M059J (cell line): ENCODE measurements at regions not wholly inside any gene's neighbourhood (a gene's known extent, or its start where the extent isn't known, plus 50 kb on each side); places are given as distances from the start of the nearest gene placed in this dataset.

Experiments
- DNase-seq: peaks from one replicate; pipeline ENCODE4 v3.0.0-alpha.2; 2012; ENCODE audit warnings: low read depth

DNA sequence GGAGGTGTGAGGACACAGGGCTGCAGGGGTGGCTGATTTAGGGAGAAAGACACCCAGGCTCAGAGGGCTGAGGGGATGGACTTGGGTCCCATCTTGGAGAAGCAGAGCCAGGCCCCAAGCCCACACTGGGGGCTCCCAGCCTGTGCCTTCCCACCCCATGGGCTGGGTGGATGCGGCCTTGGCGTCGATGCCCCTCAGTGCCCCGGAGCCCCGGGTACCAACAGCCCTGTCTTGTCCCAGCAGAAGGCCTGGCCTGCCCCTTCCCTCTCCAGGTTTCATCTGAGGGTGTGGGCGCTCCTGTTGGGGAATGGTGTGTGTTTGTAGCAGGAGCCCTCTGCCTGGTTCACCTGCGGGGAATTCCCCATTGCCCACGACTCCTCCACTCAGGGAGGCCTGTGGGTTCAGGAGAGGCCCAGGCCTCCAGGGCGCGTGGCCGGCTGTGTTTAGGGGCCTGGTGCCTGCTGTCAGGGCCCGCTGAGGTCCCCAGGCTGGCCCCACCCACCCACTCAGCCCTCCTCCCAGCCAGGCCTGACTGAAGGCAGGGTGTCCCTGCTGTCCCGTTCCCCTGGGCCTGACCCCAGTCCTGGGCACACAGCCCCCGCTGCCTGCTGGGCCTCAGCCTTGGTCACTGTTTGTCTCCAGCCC lies 51.1 kb upstream of the BEGAIN start:
- DNase-seq, result no peak

DNA sequence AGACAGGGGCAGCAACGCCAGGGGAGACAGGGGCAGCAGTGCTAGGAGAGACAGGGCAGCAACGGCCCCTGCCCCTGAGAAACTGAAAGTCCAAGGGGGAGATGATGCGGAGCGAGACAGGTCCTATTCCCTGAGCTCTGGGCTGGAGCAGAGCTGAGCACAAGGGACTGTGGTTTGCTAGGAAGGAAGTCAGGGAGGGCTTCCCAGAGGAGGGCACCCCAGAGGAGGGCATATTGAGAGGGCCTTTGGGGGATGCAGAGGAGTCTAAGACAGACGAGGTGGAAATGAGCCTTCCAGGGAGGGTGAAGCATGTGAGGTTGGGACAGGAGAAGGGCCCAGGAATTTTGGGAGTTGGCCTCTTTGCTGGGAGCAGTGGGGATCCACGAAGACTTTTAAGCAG lies 52.1 kb upstream of the BEGAIN start:
- DNase-seq, result no peak

DNA sequence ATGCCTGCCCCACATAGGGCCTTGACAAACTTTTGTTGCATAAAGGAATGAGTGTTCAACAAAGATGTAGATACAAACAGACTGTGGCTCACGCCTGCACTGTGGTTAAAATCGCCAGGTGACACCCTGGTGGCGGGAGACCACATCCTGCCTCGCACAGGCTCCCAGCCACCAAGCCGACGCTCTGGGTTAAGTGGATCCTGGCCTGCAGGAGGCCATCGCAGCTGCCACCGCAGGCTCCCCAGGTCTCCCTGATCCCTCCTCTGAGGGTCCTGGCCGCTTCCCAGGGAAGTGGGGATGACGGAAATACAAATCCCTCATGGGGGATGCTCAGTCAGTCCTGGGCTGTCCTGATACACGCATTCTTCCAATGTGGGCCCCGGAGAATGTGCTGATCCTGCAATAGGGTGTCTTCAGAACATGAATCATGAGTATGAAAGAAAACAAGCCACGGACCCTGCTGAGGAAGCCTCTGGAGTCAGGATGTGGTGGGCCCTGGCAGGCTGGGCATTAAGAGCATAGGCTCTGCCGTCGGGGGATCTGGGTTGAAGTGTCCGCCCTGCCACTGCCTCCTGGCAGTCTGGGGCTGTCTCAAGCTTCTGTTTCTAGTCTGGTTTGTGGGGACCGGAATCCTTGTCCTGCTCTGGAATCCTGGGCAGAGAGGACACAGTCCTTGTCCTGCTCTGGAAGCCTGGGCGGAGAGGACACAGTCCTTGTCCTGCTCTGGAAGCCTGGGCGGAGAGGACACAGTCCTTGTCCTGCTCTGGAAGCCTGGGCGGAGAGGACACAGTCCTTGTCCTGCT lies 53.5 kb upstream of the BEGAIN start:
- DNase-seq, result peak; percentile 71

DNA sequence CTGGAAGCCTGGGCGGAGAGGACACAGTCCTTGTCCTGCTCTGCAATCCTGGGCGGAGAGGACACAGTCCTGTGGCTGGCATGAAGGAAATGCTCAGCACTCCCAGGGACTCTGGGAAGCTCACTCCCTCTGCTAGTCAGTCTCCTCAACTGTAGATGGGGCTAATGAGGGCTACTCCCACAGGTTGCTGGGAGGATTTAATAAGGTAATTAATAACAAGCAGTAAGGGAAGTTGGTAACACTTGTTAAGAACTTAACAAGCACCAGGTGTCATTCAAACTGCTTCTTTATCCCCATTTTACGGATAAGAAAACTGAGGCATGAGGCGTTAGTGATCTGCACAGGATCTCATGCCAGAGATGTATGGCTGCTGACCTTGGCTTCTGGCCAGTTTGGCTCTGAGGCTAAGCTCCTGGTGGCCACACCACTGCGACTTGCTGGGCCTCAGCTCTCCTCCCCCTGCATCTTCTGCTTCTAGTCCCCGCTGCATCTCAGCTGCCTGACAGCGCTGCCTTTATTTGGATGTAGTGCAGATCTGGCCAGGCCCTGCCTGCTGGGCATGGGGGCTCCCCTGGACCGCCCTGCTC lies 54.1 kb upstream of the BEGAIN start:
- DNase-seq, result no peak

DNA sequence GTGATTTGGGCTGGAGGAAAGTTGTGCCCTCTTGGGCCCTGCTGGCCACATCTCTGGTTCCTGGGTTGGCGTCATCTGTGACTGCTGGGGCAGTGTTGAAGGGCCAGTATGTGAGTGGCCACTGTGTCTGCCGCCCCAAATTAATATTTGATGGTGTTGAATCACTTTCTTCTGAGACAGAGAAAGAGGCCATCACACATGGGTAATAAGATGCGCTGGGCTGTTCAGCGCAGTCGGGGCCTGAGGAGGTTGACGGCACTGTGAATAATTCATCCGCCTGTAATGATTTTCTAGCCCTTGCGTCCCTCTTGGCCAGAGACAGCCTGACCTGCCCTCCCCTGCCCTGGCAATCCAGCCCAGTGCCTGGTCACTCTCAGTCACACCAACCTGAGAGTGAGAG lies 56.2 kb upstream of the BEGAIN start:
- no peak for DNase-seq

DNA sequence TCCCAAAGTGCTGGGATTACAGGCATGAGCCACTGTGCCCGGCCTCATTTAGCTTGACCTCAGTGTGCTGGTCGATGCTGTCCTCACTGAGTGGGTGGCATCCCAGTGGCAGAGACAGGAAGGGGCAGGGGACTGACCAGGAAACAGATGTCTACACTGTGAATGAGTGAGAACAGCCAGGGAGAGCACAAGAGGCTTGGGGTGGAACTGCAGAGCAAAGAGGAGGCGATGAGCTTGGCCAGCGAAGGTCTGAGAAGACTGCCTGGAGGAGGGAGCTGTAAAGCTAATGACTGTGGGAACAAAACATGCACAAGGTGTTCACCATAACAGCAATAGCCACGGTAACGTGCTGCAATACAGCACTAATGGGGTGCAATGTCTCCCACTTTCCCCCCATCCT lies 57.2 kb upstream of the BEGAIN start:
- no peak for DNase-seq

DNA sequence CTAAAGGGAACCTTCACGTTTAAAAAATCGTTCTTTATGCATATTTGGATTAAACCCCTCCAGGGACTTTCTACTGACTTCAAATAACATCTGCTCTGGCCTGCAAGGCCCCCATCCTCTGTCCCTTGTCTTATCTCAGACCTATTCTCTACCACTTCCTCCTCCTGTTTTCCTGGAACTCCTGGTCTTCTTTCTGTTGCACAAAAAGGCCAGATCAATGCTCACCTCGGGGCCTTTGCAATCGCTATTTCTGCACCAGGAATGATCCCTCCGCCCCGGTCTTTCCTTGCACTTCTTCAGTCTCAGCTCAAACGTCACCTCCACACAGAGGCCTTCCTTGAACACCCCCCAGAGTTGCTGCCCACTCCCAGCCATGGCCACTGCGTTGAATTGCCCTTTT lies 57.6 kb upstream of the BEGAIN start:
- no peak for DNase-seq

DNA sequence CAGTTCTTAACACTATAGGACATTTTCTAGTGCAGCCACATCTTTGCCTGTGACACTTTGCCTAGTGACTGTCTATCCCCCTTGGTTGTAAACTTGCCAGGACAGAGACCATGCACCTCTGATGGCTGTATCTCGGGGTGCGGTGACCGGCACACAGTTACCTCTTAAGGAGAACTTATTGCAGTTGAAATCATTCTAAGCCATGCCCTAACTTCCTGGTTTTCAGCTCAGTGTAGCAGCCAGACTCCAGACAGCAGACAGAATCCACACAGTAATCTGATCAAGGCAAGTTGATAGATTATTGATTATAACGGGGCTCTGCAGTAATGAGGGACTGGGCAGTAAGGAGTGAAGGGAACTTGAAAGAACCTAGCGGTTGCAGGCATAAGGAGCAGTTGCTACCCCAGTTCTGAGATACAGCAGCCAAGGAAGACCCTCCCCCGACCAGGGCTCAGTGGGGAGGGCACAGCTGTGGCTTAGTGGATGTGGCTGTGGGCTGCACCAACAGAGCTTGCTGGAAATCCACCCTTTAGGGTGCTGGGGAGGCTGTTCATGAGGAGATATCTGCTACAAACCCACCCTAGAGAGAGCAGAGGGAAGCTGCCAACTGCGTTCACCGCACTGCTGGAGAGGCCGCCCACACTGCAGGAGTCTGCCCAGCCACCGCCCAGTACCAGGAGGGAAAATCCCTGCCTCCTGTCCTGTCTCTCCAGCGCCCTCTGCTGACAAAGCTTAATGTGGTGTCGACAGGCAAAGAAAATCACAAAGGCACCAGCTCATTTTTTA lies 58.2 kb upstream of the BEGAIN start:
- peak; percentile 71 for DNase-seq

DNA sequence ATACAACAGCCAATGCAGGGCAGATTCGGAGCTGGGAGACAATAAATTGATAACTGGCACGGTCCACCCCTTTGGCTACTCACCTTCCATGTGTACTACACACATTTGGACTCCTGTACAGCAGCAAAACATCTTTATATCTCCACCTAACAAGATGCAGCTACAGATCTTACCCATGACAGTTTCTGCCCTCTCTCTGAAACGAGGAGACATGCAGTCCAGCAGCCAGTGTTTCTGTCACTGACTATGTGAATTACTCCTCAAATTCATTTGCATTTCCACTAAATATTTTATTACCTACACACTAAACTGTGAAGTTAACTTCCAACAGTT lies 58.7 kb upstream of the BEGAIN start:
- DNase-seq, result no peak

DNA sequence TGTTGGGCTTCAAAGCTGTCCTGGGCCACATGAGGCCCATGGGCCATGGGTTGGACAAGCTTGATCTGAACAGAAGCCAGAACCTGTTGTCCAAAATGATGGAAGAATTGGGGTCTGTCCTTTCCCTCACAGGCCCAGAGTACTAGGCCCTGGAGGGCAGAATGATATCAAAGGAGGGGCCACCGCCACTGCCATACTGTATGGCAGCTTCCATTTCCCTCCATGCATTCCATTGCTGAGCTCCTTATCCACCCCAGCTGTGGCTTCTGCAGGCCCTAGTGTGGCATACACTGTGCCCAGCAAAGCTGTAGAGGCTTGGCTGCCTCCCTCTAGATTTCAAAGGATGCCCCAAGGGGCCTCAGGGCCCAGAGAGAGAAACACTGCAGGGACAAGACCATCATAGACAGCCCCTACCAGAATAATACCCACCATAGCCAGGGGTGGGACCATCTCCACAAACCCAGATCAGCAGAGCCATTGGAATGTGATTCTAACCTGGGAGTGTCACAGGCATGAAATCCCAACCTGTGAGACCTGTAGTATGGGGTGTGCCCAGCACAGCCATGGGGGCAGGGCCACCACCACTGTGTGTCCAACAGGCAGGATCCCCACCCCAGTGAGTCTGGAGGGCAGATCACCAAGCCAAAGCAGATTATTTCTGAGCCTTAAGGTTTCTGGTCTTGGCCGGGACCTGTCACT lies 61.4 kb upstream of the BEGAIN start:
- no peak for DNase-seq

DNA sequence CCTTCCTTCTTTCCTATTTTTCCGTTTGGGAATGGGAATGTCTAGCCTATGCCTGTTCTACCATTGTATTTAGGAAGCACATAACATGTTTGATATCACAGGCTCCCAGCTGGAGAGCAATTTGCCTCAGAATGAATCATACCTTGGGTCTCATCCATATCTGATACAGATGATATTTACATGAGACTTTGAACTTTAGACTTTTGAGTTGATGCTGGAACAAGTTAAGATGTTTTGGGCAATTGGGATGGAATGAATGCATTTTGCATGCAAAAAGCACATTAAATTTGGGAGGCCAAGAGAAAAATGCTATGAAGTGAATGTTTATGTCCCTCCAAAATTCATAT lies 61.9 kb upstream of the BEGAIN start:
- peak; percentile 75 for DNase-seq

DNA sequence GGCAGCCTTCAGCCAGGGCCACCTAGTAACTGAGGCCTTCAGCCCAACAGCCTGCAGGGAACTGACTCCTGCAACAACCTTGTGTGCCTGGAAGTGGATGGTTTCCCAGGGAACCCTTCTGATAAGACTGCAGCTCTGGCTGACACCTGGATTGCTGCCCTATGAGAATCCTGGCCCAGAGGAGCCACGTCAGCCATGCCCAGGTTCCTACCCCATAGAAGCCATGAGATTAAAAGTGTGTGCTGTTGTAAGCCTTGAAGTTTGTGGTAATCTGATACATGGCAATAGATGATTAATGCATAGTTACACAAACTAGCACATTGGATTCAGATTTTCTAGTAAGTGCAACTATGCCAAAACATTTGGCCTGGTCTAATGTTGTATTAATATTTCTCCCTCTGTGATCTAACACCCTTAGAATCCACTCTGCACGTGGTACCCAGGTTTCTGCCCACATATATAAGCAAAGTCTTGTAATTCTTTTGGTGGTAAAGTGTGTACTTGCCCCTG lies 64.8 kb upstream of the BEGAIN start:
- DNase-seq, result no peak

DNA sequence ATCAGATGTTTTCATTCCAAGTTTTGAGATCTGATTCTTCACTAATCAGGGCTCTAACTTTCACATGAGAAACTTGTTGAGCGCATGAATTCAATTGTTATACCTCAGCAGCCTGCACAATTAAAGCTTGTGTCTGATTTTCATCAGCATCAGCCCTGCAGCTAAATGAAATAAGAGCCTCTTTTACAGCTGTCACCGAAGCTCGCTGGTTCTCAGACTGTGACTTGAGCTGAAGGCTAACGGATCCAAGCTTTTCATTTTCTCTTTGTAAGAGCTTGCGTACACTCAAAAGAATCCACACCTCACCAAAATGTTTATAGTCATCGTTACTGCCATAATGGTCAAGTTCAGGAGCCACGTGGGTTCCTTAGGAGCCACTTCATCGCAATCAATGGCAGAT lies 65.5 kb upstream of the BEGAIN start:
- DNase-seq, result no peak

DNA sequence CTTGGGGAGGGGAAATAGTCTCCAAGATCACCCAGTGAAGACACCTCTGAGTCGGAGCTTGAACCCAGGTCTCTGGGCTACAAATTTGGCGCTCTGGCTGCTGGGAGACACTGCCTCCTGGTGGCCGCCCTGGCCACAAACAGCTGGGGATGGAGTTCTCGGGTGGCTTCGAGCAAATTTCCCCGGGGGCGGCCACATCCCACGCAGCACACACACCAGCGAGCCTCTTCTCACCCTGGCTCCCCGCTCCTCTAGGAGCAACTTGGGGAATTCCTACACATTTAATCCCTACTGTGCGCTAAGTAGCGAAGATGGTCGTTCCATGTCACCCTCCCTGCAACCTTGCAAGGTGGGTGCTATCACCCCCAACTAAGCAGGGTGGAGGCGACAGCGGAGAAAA lies 66.2 kb upstream of the BEGAIN start:
- DNase-seq, result no peak

DNA sequence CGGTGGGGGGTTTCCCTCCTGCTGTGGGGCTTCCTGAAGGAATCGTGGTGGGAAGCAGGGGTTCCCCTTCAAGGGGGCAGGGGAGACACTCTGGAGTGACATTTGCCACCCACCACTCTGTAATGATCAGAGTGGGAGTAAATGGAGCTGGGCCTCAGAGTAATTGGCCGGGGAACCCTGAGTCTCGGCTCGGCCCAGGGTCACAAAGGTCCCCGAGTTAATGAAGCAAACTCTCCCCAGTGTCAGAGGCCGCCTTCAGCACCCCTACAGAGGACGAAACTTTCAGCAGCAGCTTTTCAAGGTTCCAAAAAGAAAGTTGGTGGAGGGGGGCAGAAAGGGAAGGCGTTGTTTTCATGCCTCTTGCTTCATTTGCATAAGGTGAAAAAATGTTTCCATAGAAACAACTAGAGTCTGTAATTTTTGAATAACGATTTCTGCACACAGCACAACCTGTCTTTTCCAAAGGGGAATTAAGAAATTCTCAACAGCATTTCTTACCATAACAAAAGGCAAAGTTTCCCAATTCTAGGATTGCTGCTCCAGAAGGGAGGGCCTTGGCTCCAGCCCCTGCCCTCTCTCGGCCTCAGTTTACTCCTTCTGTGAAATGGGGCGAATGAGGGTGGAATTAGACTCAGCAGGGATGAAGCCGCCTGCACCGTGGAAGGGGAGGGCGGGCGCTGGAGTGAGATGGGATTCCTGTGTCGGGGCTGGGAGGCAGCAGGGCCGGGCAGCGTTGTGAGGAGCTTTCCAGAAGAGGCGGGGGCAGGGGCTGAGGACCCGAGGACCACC lies 67.0 kb upstream of the BEGAIN start:
- DNase-seq, result no peak

DNA sequence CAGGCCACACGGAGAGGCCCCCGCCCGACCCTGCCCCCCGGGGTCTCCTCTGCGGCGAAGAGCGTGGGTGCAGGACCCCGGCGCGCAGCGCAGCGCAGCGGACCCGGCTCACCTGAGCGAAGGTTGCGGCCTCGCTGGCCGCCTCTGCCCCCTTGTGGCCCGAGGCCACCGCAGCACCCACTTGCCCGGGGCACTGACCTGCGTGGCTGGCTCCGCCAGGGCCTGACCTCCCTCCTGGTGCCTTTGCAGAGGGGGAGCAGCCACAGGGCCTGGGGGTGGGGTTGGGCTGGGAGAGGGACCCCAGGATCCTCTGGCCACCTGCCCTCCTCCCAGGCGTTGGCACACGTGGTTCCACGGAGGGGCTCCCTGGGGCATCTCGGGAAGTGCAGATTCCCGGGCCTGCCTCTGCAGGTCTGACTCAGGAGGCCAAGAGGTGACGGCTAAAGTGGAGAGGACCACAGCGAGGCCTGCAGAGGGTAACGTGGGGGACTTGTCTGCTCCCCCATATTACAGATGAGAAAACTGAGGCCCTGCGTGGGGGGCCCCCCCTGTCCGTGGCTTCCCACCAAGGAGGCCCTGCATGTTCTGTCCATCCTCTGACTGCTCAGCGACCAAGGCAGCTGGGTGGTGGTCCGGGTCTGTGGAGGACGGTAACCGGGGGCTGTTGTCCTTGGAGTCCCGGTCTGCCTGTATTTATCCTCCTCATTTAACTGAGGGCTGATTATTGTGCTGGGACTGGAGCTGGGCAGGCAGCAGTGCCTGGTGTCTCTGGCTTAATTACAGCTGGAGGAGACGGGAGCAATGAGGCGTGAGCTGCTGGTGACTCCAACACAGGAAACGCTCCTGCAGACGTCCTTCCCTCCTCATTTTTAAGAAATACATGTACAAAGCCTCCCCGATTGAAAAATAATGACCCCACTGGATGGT lies 67.9 kb upstream of the BEGAIN start:
- peak; percentile 43 for DNase-seq

DNA sequence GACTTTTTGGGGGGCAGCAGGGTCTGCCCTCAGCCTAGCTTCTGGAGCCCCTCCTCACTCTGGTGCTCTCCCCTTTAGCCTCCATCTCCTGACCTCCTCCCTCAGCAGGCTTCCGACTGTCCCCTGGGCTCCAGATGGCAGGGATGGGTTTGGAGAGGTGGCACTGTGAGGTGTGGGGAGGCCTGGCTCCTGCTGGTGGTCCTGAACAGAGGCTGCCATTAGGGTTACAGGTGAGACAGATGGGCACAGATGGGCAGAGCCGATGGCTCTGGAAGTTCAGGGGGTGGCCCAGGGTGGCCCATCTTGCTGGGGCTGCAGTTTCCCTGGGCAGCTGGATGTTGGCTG lies 68.5 kb upstream of the BEGAIN start:
- no peak for DNase-seq

DNA sequence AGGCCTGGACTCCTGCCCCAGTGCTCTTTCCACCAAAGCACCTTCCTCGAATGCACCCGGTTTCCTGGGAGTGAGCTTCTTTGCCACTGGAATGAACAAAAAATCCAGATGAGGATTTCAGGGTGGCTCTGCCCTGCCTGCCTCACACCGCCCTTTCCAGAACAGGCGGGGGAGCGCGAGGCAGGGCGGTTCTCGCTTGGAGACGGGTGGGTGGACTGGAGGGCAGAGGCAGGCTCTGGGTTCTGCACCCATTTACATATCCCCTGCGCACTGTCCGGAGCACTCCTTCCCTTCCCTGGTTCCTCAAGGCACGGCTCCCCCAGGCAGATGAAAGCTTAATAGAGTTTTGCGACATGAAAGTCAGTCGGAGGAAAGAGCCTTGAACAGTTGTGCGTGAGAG lies 69.7 kb upstream of the DLK1 start:
- DNase-seq, result no peak

DNA sequence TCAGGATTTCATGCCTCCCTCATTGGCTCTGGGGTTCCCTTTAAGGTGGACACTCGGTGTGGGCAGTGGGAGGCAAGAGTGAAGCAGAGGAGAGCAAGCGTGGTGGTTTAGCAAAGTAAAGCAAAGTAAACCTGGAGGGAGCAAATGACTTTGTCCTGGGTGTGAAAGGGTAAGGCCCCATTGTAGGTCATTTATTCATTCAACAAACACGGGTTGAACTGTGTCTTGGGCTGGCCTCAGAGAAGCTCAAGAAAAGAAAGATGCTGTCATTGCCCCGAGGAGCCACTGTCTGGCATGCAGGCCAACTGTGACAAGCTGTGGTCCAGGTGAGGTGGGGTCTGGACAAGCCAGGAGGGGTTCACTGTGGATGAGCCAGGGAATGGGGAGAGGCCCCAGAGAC lies 68.9 kb upstream of the DLK1 start:
- DNase-seq, result no peak
